Iris pigment epithelial cell (primary cell): ENCODE measurements at regions not wholly inside any gene's neighbourhood (a gene's known extent, or its start where the extent isn't known, plus 50 kb on each side); places are given as distances from the start of the nearest gene placed in this dataset.
"Not testable (repeated sequence)": the region's sequence is repeated elsewhere in the genome, so short reads cannot be mapped to it uniquely, and the experiment has no call there.

Experiments used
- DNase-seq: peaks from one replicate; pipeline ENCODE4 v3.0.0-alpha.2; 2011; ENCODE audit warnings: low read depth

GRCh38 chr5:39753747-39754146, 329.0 kb upstream of the DAB2 start:
- not testable (repeated sequence) for DNase-seq

- no peak for DNase-seq
These were observed 325.9 kb upstream of the DAB2 start for GRCh38 chr5:39750661-39751060.

- no peak for DNase-seq
These were observed 318.1 kb upstream of the DAB2 start for GRCh38 chr5:39742916-39743315.

GRCh38 chr5:39740404-39740803, 315.6 kb upstream of the DAB2 start:
- DNase-seq, result no peak

GRCh38 chr5:39732166-39732565, 307.4 kb upstream of the DAB2 start:
- no peak for DNase-seq

- DNase-seq, result no peak
These were observed 305.9 kb upstream of the DAB2 start for GRCh38 chr5:39730699-39731098.

GRCh38 chr5:39730006-39730405, 305.2 kb upstream of the DAB2 start:
- DNase-seq, result no peak

- no peak for DNase-seq
These were observed 301.7 kb upstream of the DAB2 start for GRCh38 chr5:39726467-39726866.

- DNase-seq, result no peak
These were observed 296.6 kb upstream of the DAB2 start for GRCh38 chr5:39721394-39721793.

GRCh38 chr5:39720136-39720535, 295.4 kb upstream of the DAB2 start:
- DNase-seq, result no peak

- DNase-seq, result peak; percentile 49
These were observed 292.6 kb upstream of the DAB2 start for GRCh38 chr5:39717176-39717897.

- peak; percentile 77 for DNase-seq
These were observed 291.8 kb upstream of the DAB2 start for GRCh38 chr5:39716532-39717028.

GRCh38 chr5:39714036-39714698, 289.4 kb upstream of the DAB2 start:
- peak; percentile 74 for DNase-seq

- peak; percentile 49 for DNase-seq
These were observed 288.6 kb upstream of the DAB2 start for GRCh38 chr5:39713250-39713916.

GRCh38 chr5:39712316-39713249, 287.8 kb upstream of the DAB2 start:
- no peak for DNase-seq

- DNase-seq, result no peak
These were observed 287.0 kb upstream of the DAB2 start for GRCh38 chr5:39711821-39712220.

- DNase-seq, result no peak
These were observed 284.3 kb upstream of the DAB2 start for GRCh38 chr5:39709032-39709431.

- no peak for DNase-seq
These were observed 278.1 kb upstream of the DAB2 start for GRCh38 chr5:39702928-39703327.

GRCh38 chr5:39700523-39700922, 275.7 kb upstream of the DAB2 start:
- DNase-seq, result peak; percentile 68

GRCh38 chr5:39698838-39699560, 274.2 kb upstream of the DAB2 start:
- DNase-seq, result peak; percentile 11

GRCh38 chr5:39697881-39698280, 273.1 kb upstream of the DAB2 start:
- DNase-seq, result no peak
